Endodermal cell (in vitro differentiated cells): ENCODE measurements at regions not wholly inside any gene's neighbourhood (a gene's known extent, or its start where the extent isn't known, plus 50 kb on each side); places are given as distances from the start of the nearest gene placed in this dataset.

Source experiments
- DNase-seq: peaks from one replicate; pipeline ENCODE4 v3.0.0-alpha.2; 2017
- H3K27ac ChIP-seq: 2 replicates; pipeline ENCODE4 v1.5.1; 2013; ENCODE audit warnings: mild to moderate bottlenecking, low read depth, low read length, moderate library complexity
- H3K27me3 ChIP-seq: 2 replicates; pipeline ENCODE4 v1.6.1; 2013; ENCODE audit warnings: mild to moderate bottlenecking, low read length, moderate library complexity; ENCODE audit not compliant: insufficient read depth, control insufficient read depth, poor library complexity, severe bottlenecking
- H3K36me3 ChIP-seq: 2 replicates; pipeline ENCODE4 v1.7.0; 2013; ENCODE audit warnings: mild to moderate bottlenecking, low read length, moderate library complexity; ENCODE audit not compliant: control insufficient read depth, insufficient read depth
- H3K4me1 ChIP-seq: one replicate; pipeline ENCODE4 v1.7.0; 2013; ENCODE audit warnings: low read length; ENCODE audit not compliant: control insufficient read depth, insufficient read depth
- H3K4me3 ChIP-seq: 2 replicates; pipeline ENCODE4 v1.5.1; 2013; ENCODE audit warnings: mild to moderate bottlenecking, low read length, moderate library complexity
- H3K9ac ChIP-seq: 2 replicates; pipeline ENCODE4 v1.6.1; 2013; ENCODE audit warnings: mild to moderate bottlenecking, low read length, moderate library complexity; ENCODE audit not compliant: poor library complexity, severe bottlenecking; ENCODE audit errors: extremely low read depth
- H3K9me3 ChIP-seq: 2 replicates; pipeline ENCODE4 v1.6.1; 2013; ENCODE audit warnings: mild to moderate bottlenecking, low read length, moderate library complexity; ENCODE audit not compliant: control insufficient read depth
- H3K27ac Mint-ChIP-seq: 2 replicates; pipeline ENCODE4 v1.8.0; 2020; ENCODE audit warnings: mixed read lengths
- H3K27me3 Mint-ChIP-seq: 2 replicates; pipeline ENCODE4 v1.8.0; 2021; ENCODE audit warnings: mild to moderate bottlenecking, mixed read lengths; ENCODE audit not compliant: insufficient read depth
- H3K36me3 Mint-ChIP-seq: 2 replicates; pipeline ENCODE4 v1.8.0; 2020; ENCODE audit warnings: low read depth, mixed read lengths
- H3K4me1 Mint-ChIP-seq: 2 replicates; pipeline ENCODE4 v1.8.0; 2020; ENCODE audit warnings: mixed read lengths
- H3K4me3 Mint-ChIP-seq: 2 replicates; pipeline ENCODE4 v1.8.0; 2020; ENCODE audit warnings: mild to moderate bottlenecking, moderate library complexity, mixed read lengths
- H3K9me3 Mint-ChIP-seq: 2 replicates; pipeline ENCODE4 v1.8.0; 2020; ENCODE audit warnings: mild to moderate bottlenecking, mixed read lengths
- WGBS, 2 experiments: methylation state at CpG; one replicate each; pipeline versions ENCODE4 v1.1.5 to v1.1.7; 2013; ENCODE audit warnings: missing lambda C conversion rate in 2 of 2, mixed read lengths in 1 of 2; ENCODE audit not compliant: insufficient coverage in 1 of 2, insufficient read length in 1 of 2; 5-methylcytosine and 5-hydroxymethylcytosine counted together
- TF ChIP-seq, protein P1 (sequence below): fragments of 200-600 bp; sonication (generic); conservative IDR thresholded peaks from 2 replicates; pipeline ENCODE4 v1.5.0; 2021; ENCODE audit warnings: antibody characterized with exemption, mild to moderate bottlenecking

DNA sequence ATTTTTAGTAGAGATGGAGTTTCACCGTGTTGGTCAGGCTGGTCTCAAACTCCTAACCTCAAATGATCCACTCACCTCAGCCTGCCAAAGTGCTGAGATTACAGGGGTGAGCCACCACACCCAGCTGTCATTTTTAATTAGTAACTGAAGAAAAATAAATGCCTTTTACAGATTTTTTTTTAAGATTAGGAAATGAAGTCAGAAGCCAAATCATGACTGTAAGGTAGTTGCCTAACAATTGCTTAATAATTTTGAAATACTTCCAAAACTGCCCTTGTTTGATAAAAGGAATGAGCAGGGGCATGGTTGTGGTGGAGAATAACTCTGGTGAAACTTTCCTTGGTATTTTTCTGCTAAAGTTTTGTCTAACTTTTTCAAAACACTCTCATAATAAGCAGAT is 98.9 kb upstream of the SLC5A12 start:
- Mint-ChIP-seq H3K4me3 (no peak overlapping the region), H3K36me3 (peaks cover 9% of the 10 kb centered on the region), H3K27ac (no peak overlapping the region), H3K9me3 (peaks cover 60% of the 10 kb centered on the region), H3K4me1 (peaks cover 8% of the 10 kb centered on the region), H3K27me3 (peaks cover 1% of the 10 kb centered on the region)
- Histone ChIP-seq H3K9me3 (peaks cover 53% of the 10 kb centered on the region), H3K4me3 (no peak overlapping the region), H3K27ac (no peak overlapping the region), H3K4me1 (no peaks in the 10 kb centered on the region), H3K9ac (no peak overlapping the region), H3K36me3 (no peaks in the 10 kb centered on the region), H3K27me3 (peaks cover 14% of the 10 kb centered on the region)
- 86% methylated on average over 1 of the region's 1 CpG; no CpG with 5 or more reads in 1 of the 2 experiments for WGBS, 2 experiments
- no peak for DNase-seq
- TF ChIP-seq, protein P1, sequence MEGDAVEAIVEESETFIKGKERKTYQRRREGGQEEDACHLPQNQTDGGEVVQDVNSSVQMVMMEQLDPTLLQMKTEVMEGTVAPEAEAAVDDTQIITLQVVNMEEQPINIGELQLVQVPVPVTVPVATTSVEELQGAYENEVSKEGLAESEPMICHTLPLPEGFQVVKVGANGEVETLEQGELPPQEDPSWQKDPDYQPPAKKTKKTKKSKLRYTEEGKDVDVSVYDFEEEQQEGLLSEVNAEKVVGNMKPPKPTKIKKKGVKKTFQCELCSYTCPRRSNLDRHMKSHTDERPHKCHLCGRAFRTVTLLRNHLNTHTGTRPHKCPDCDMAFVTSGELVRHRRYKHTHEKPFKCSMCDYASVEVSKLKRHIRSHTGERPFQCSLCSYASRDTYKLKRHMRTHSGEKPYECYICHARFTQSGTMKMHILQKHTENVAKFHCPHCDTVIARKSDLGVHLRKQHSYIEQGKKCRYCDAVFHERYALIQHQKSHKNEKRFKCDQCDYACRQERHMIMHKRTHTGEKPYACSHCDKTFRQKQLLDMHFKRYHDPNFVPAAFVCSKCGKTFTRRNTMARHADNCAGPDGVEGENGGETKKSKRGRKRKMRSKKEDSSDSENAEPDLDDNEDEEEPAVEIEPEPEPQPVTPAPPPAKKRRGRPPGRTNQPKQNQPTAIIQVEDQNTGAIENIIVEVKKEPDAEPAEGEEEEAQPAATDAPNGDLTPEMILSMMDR = no peak

DNA sequence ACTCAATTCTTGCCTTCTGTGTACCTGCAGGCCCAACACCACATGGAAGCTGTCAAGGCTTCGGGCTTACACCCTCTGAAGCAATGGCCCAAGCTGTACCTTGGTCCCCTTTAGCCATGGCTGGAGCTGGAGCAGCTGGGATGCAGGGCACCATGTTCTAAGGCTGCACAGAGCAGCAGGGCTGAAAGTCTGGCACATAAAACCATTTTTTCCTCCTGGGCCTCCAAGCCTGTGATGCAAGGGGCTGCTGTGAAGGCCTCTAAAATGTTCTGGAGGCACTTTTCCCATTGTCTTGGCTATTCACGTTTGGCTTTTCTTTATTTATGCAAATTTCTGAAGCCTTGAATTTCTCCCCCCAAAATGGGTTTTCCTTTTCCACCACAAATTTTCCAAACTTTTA is 102.1 kb upstream of the SLC5A12 start:
- no peak overlapping the region for H3K27ac ChIP-seq
- H3K27me3 ChIP-seq = peaks cover 8% of the 10 kb centered on the region
- DNase-seq = no peak
- no peaks in the 10 kb centered on the region for H3K36me3 ChIP-seq
- H3K27me3 Mint-ChIP-seq = peaks cover 1% of the 10 kb centered on the region
- no peak overlapping the region for H3K27ac Mint-ChIP-seq
- no peak overlapping the region for H3K9ac ChIP-seq
- no peaks in the 10 kb centered on the region for H3K4me1 ChIP-seq
- TF ChIP-seq, protein P1 = no peak
- WGBS, 2 experiments = 80 to 82% methylated on average over 2 of the region's 2 CpGs
- H3K4me1 Mint-ChIP-seq = no peaks in the 10 kb centered on the region
- H3K9me3 ChIP-seq = peaks cover 53% of the 10 kb centered on the region
- H3K36me3 Mint-ChIP-seq = peaks cover 5% of the 10 kb centered on the region
- H3K4me3 Mint-ChIP-seq = no peak overlapping the region
- H3K9me3 Mint-ChIP-seq = peaks cover 54% of the 10 kb centered on the region
- peak overlapping the region; percentile 28 for H3K4me3 ChIP-seq

DNA sequence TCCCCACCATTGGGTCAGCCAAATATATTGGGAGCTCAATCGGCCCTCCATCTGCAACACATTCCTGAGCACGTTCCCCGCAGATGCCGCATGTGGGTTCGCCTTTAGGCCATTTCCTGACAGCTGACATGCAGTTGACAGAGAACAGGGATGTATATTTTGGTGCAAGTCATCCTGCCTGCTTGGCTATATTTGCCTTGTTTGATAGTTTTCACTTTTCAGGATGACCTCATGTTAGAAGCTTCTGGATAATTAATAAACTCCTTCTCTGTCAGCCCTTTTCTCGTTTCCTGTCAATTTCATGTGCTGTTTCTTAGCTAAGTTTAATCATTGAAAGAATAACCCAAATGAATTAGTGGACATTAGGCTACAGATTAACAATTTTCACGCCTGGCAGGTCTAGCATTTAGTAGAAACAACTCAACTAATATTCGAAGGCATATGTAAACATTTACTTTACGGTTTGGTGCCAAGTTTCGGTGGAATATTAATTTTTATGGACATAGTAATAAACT is 105.8 kb upstream of the SLC5A12 start:
- H3K9me3 ChIP-seq = peaks cover 27% of the 10 kb centered on the region
- WGBS, 2 experiments = 92 to 99% methylated on average over 8 to 10 of the region's 10 CpGs
- Mint-ChIP-seq H3K27me3 (peaks cover 1% of the 10 kb centered on the region), H3K4me3 (no peak overlapping the region), H3K27ac (no peak overlapping the region), H3K36me3 (peaks cover 5% of the 10 kb centered on the region), H3K4me1 (no peaks in the 10 kb centered on the region), H3K9me3 (peaks cover 31% of the 10 kb centered on the region)
- TF ChIP-seq, protein P1 = no peak
- no peak overlapping the region for H3K27ac ChIP-seq
- DNase-seq = no peak
- no peaks in the 10 kb centered on the region for H3K36me3 ChIP-seq
- no peak overlapping the region for H3K4me3 ChIP-seq
- H3K4me1 ChIP-seq = no peaks in the 10 kb centered on the region
- no peaks in the 10 kb centered on the region for H3K27me3 ChIP-seq
- no peak overlapping the region for H3K9ac ChIP-seq
